ENCODE measurements at regions not wholly inside any gene's neighbourhood (a gene's known extent, or its start where the extent isn't known, plus 50 kb on each side); places are given as distances from the start of the nearest gene placed in this dataset.

- 70 to 97% (median 81%) methylated on average over 3 of the region's 3 CpGs for whole genome bisulfite sequencing, 4 donors
- Histone ChIP-seq H3K36me3 (replicated peaks in 1 of 2) (no peaks in the 10 kb centered on the region), H3K27ac (no peak overlapping the region), H3K4me3 (no peak overlapping the region), H3K27me3 (no peaks in the 10 kb centered on the region), H3K9me3 (replicated peaks in 1 of 3) (no peaks in the 10 kb centered on the region), H3K4me1 (replicated peaks in 1 of 2) (no peaks in the 10 kb centered on the region)
- intact Hi-C loops (cut with DNase I), result no loop called here
- no peak for DNase-seq
- TF ChIP-seq POLR2A (IDR thresholded peaks at IDR 0.05), result no peak
- TF ChIP-seq CTCF (IDR thresholded peaks at IDR 0.05), result no peak
These were observed 103.0 kb upstream of the SLC24A5 start for GRCh38 chr15:48017747-48018146.

GRCh38 chr15:48020166-48020565, 100.6 kb upstream of the SLC24A5 start:
- Histone ChIP-seq H3K27ac (no peak overlapping the region), H3K4me3 (no peak overlapping the region), H3K9me3 (replicated peaks in 1 of 3) (no peaks in the 10 kb centered on the region), H3K4me1 (replicated peaks in 1 of 2) (no peaks in the 10 kb centered on the region), H3K36me3 (replicated peaks in 1 of 2) (no peaks in the 10 kb centered on the region), H3K27me3 (no peaks in the 10 kb centered on the region)
- 59 to 69% (median 68%) methylated on average over 6 of the region's 6 CpGs for WGBS, 4 donors
- intact Hi-C loops (cut with DNase I), result no loop called here
- no peak for DNase-seq
- TF ChIP-seq POLR2A (IDR thresholded peaks at IDR 0.05) (no peak), CTCF (IDR thresholded peaks at IDR 0.05) (no peak)

- Histone ChIP-seq H3K36me3 (replicated peaks in 1 of 2) (no peaks in the 10 kb centered on the region), H3K4me3 (no peak overlapping the region), H3K27ac (no peak overlapping the region), H3K4me1 (replicated peaks in 1 of 2) (no peaks in the 10 kb centered on the region), H3K9me3 (replicated peaks in 1 of 3) (no peaks in the 10 kb centered on the region), H3K27me3 (no peaks in the 10 kb centered on the region)
- 77 to 84% (median 79%) methylated on average over 6 of the region's 6 CpGs for WGBS, 4 donors
- no peak for DNase-seq
- intact Hi-C loops (cut with DNase I), result no loop called here
- TF ChIP-seq POLR2A (IDR thresholded peaks at IDR 0.05) (no peak), CTCF (IDR thresholded peaks at IDR 0.05) (no peak)
These were observed 99.3 kb upstream of the SLC24A5 start for GRCh38 chr15:48021336-48022086.

GRCh38 chr15:48025118-48025517, 95.7 kb upstream of the SLC24A5 start:
- H3K9me3 ChIP-seq (replicated peaks in 1 of 3), result no peaks in the 10 kb centered on the region
- H3K27ac ChIP-seq, result no peak overlapping the region
- no peak overlapping the region for H3K4me3 ChIP-seq
- no peaks in the 10 kb centered on the region for H3K36me3 ChIP-seq (replicated peaks in 1 of 2)
- intact Hi-C loops (cut with DNase I), result no loop called here
- no peaks in the 10 kb centered on the region for H3K4me1 ChIP-seq (replicated peaks in 1 of 2)
- WGBS, 4 donors, result 63 to 77% (median 70%) methylated on average over 1 of the region's 1 CpG
- no peak for DNase-seq
- no peak for TF ChIP-seq CTCF (IDR thresholded peaks at IDR 0.05)
- TF ChIP-seq POLR2A (IDR thresholded peaks at IDR 0.05), result no peak
- no peaks in the 10 kb centered on the region for H3K27me3 ChIP-seq
